ELF-1 (cell line): ENCODE measurements at regions not wholly inside any gene's neighbourhood (a gene's known extent, or its start where the extent isn't known, plus 50 kb on each side); places are given as distances from the start of the nearest gene placed in this dataset.
A peak's percentile ranks its signal among the peaks of the same experiment; 100 is the strongest.

Source experiments
- DNase-seq: peaks from one replicate; pipeline ENCODE4 v3.0.0-alpha.2; 2016; ENCODE audit warnings: low read depth, low spot score

GRCh38 chr15:91472316-91472756 is 372.3 kb downstream of the SV2B start:
- DNase-seq, result no peak

DNA sequence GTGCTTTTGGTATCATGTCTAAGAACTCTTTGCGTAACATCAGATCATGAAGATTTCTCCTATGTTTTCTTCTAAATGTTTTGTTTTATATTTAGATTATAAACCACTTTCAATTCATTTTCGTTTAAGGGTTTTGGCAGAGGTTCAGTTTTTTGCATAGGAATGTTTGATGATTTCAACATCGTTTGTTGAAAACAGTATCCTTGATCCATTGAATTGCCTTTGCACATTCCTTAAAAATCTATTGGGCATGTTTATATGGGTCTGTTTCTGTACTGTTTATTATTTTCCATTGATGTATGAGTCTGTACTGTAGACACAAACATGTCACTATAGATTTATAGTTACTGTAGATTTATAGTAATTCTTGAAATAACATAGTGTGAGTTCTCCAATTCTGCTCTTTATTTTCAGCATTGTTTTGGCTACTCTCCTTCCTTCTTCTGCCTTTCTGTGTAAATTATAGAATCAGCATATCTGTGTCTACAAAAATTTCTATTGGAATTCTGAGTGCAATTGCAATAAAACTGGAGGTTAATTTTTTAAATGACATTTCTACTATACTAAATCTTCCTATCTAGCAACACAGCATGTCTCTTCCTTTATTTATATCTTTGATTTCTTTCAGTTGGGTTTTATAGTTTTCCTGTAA is 374.0 kb downstream of the SV2B start:
- no peak for DNase-seq

- no peak for DNase-seq
These were observed 376.6 kb upstream of the SLCO3A1 start for GRCh38 chr15:91476861-91477260.

GRCh38 chr15:91478717-91479191 is 374.8 kb upstream of the SLCO3A1 start:
- DNase-seq, result no peak

GRCh38 chr15:91480426-91480825 is 373.1 kb upstream of the SLCO3A1 start:
- DNase-seq, result no peak

- DNase-seq, result no peak
These were observed 370.7 kb upstream of the SLCO3A1 start for GRCh38 chr15:91482799-91483198.

GRCh38 chr15:91484141-91484540 is 369.4 kb upstream of the SLCO3A1 start:
- no peak for DNase-seq

GRCh38 chr15:91488452-91488851 is 365.1 kb upstream of the SLCO3A1 start:
- no peak for DNase-seq

GRCh38 chr15:91490211-91490610 is 363.3 kb upstream of the SLCO3A1 start:
- DNase-seq, result no peak

DNA sequence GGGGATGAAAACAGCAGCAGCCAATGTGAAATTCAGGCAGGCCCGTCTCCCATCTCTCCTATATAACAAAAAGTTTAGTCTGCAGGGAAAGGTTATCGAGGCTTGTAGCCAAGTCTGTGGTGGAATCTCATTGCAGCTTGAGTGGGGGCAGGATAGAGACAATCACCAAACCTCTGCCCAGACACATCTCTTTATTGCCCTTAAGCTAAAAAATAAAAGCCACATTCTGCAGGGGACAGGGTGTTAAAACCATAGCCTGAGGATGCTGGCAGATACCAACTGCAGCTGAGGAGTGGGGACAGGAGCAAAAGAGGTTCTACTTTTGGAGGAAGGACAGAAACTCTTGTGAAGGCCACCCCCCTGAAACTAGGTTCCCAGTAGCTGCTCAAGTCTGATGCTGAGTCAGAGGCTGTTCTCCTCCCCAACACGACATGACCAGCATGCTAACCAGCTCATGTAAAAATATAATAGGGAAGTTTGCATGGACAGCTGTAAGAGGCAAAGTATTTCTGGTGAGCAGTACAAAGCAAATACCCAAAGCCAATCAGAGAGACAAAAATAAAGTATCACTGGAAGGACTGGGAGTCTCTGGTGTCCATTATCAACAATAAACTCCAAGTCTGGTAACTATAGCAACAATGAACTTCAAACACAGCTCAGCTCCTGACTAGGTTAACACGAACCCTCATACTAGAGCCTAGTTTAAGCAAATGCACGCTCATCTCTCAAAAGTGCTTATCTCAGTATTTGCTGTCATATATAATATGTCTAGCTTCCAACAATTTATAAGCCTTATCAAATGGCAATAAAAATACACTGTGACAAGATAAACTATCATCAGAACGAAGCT is 362.2 kb upstream of the SLCO3A1 start:
- DNase-seq, result no peak

DNA sequence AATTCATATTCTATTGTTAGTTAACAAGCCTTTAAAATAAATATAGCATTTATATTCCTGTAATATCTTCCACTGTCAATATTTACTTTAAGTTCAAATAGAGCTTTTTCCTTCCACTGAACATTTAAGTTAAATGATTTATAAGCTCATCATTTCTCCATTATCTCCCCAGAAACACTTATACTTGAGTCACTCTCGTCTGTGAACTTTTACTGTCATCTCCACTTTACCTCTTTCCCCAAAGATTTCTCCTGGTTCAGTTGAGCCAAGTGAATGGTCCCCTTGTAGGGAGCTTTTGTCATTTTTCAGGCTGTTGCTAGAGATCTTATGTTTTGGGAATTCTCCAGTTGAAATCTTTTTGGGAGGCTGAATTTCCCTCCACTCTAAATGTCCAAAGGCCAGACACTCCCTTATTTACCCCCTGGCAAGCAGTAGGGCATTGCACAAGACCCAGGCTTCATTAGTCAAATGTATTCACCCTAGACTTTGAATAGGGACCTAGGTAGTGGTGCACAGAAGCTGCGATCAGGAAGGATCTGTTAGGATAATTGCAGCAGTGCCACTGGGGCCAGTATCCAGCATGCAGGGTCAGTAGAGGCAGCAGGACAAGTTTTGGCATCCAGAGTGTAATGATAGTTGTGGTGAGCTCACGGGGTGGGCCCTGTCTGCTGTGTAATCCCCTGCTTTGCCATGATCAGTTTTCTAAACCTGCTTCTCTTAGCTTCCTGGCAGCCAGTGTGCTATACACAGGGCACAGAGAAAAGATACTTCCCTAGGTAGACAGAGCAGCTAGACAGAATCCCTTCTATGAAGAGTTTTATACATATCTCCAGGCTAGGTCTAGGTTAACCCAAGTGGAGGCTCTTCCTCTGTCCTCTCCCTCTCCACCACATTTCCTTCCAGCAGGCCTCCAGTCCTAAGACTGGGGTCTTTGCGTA is 356.5 kb upstream of the SLCO3A1 start:
- DNase-seq, result peak; percentile 2

GRCh38 chr15:91498046-91498748 is 355.3 kb upstream of the SLCO3A1 start:
- DNase-seq, result no peak

- DNase-seq, result no peak
These were observed 354.8 kb upstream of the SLCO3A1 start for GRCh38 chr15:91498749-91499062.

- no peak for DNase-seq
These were observed 353.6 kb upstream of the SLCO3A1 start for GRCh38 chr15:91499774-91500383.

DNA sequence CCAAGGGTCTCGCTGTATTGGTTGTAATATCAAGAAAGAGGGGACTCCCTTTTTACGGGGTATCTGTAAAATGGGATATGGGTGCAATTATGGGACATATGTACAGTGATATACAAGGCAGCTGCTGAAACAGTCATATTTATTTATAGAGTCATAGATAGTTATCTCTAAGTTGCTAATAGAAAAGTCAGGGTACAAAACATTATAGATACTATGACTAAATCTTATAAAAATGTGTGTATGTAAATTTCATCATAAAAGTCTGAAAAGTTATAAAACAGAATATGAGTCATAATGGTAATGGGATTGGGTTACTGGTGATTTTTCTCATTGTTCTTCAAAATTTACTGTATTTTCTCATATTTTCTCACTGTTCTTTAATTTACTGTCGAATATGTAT is 344.9 kb upstream of the SLCO3A1 start:
- no peak for DNase-seq

DNA sequence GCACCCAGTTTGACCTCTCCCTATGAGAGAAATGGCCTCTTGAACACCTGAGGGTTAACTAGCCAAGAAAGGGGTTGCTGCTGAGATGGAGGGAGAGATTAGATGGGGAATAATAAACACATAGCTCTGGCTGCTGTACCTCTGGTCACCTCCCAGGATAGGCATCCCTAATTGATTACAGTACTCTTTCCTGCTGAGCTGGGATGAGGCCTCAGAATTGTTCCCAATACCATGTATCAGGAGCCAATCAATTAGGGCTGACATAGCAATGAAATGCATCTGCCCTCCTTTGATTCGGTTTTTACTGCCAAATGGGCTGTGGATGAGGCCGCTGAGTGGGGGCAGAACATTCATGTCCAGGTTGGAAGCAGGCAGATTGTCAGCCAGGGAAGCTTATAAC is 339.4 kb upstream of the SLCO3A1 start:
- DNase-seq, result no peak

- DNase-seq, result no peak
These were observed 338.2 kb upstream of the SLCO3A1 start for GRCh38 chr15:91515188-91515754.

GRCh38 chr15:91516866-91517265 is 336.6 kb upstream of the SLCO3A1 start:
- DNase-seq, result no peak

- no peak for DNase-seq
These were observed 335.9 kb upstream of the SLCO3A1 start for GRCh38 chr15:91517491-91518200.

DNA sequence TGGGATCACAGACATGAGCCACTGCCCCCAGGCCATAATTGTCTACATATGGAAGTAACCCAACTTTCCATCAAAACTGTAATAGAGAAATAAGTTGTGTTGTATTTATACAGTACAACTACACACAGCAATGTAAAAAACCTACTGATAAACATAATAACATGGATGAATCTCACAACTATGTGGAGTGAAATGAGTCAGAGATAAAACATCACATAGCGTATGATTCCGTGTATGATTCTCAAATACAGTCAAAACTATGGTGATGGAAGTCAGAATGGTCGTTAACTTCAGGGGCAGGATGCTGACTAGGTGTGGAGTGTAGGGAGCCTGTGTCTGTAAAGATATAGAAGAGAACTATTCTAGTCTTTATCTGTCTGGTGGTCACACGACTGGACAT is 332.7 kb upstream of the SLCO3A1 start:
- DNase-seq, result no peak
